Esophagus muscularis mucosa (tissue), 4 donors: ENCODE measurements at regions not wholly inside any gene's neighbourhood (a gene's known extent, or its start where the extent isn't known, plus 50 kb on each side); places are given as distances from the start of the nearest gene placed in this dataset.

Experiments used
- EP300 ChIP-seq: sonication (generic); formaldehyde crosslinking; IDR thresholded peaks from one replicate; pipeline ENCODE4 v1.6.1; 2017; ENCODE audit warnings: antibody characterized with exemption
- POLR2A ChIP-seq: fragments of 450-650 bp; IDR thresholded peaks from one replicate; pipeline ENCODE4 v1.6.1; 2017; ENCODE audit warnings: antibody characterized with exemption, moderate library complexity, mild to moderate bottlenecking, low read depth
- POLR2AphosphoS5 ChIP-seq, 2 donors: sonication (generic); formaldehyde crosslinking; IDR thresholded peaks; one replicate each; pipeline ENCODE4 v1.6.1; 2017; ENCODE audit warnings: antibody characterized with exemption in 2 of 2
- TF ChIP-seq, protein P1 (sequence below), 3 experiments: fragments of 200-600 bp in 2 of 3; fragments of 450-650 bp in 1 of 3; sonication (generic) in 2 of 3; IDR thresholded peaks; one replicate each; pipeline ENCODE4 v1.5.1; 2017 to 2019; ENCODE audit warnings: antibody characterized with exemption in 3 of 3, mild to moderate bottlenecking in 2 of 3, moderate library complexity in 1 of 3

- TF ChIP-seq, protein P1, sequence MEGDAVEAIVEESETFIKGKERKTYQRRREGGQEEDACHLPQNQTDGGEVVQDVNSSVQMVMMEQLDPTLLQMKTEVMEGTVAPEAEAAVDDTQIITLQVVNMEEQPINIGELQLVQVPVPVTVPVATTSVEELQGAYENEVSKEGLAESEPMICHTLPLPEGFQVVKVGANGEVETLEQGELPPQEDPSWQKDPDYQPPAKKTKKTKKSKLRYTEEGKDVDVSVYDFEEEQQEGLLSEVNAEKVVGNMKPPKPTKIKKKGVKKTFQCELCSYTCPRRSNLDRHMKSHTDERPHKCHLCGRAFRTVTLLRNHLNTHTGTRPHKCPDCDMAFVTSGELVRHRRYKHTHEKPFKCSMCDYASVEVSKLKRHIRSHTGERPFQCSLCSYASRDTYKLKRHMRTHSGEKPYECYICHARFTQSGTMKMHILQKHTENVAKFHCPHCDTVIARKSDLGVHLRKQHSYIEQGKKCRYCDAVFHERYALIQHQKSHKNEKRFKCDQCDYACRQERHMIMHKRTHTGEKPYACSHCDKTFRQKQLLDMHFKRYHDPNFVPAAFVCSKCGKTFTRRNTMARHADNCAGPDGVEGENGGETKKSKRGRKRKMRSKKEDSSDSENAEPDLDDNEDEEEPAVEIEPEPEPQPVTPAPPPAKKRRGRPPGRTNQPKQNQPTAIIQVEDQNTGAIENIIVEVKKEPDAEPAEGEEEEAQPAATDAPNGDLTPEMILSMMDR (IDR thresholded peaks at IDR 0.05) = no peak
- TF ChIP-seq POLR2AphosphoS5 (IDR thresholded peaks at IDR 0.05) (no peak), POLR2A (no peak), EP300 (no peak)
These were observed 441.8 kb downstream of the SLITRK1 start for GRCh38 chr13:83440465-83440864.
